ENCODE measurements at regions not wholly inside any gene's neighbourhood (a gene's known extent, or its start where the extent isn't known, plus 50 kb on each side); places are given as distances from the start of the nearest gene placed in this dataset.

GRCh38 chr3:72255191-72255590 is 470.2 kb upstream of the PROK2 start:
- no peaks in the 10 kb centered on the region for H3K79me2 ChIP-seq (ENCODE audit: insufficient read depth)
- WGBS (ENCODE audit: low lambda C conversion rate): 19% methylated on average over 2 of the region's 2 CpGs
- no peak overlapping the region for H3K9ac ChIP-seq
- TF ChIP-seq RXRA (IDR thresholded peaks at IDR 0.05; ENCODE audit: borderline replicate concordance, low read depth) (no peak), ELF1 (IDR thresholded peaks at IDR 0.05) (no peak), USF2 (IDR thresholded peaks at IDR 0.05; ENCODE audit: borderline replicate concordance, low read depth, low read length) (no peak), JUND (IDR thresholded peaks at IDR 0.05) (no peak), FOSL2 (IDR thresholded peaks at IDR 0.05; ENCODE audit: borderline replicate concordance, low read depth) (no peak), MXI1 (IDR thresholded peaks at IDR 0.05; ENCODE audit: low read depth, low read length) (no peak), USF1 (IDR thresholded peaks at IDR 0.05; ENCODE audit: borderline replicate concordance, low read depth) (no peak), NRF1 (IDR thresholded peaks at IDR 0.05; ENCODE audit: low read depth, low read length) (no peak), EZH2phosphoT487 (IDR thresholded peaks at IDR 0.05; ENCODE audit: borderline replicate concordance, low read depth) (no peak), EP300 (IDR thresholded peaks at IDR 0.05; ENCODE audit: borderline replicate concordance in 1 of 2, low read depth in 1 of 2, low read length in 1 of 2) (no peak), MAX (IDR thresholded peaks at IDR 0.05; ENCODE audit: low read depth) (no peak), CHD2 (IDR thresholded peaks at IDR 0.05; ENCODE audit: low read length, partially characterized antibody) (no peak), MEF2A (IDR thresholded peaks at IDR 0.05; ENCODE audit: borderline replicate concordance, low read depth) (no peak), CTCF (IDR thresholded peaks at IDR 0.05) (no peak), FOXM1 (IDR thresholded peaks at IDR 0.05; ENCODE audit: low read depth) (no peak), TCF12 (IDR thresholded peaks at IDR 0.05) (no peak), NFIC (IDR thresholded peaks at IDR 0.05; ENCODE audit: borderline replicate concordance) (no peak), TEAD4 (IDR thresholded peaks at IDR 0.05; ENCODE audit: borderline replicate concordance, insufficient read depth) (no peak)
- POLR2A ChIA-PET: no interaction called here
- no peaks in the 10 kb centered on the region for H3K36me3 ChIP-seq (replicated peaks in 1 of 2; ENCODE audit: control insufficient read depth in 1 of 2, insufficient read depth in 2 of 2, low read length in 1 of 2)
- peaks cover 0 to 23% of the 10 kb centered on the region in 2 experiments; a peak in 3 of 4 replicates for H3K4me1 ChIP-seq (ENCODE audit: control insufficient read depth in 1 of 2, insufficient read depth in 2 of 2, low read depth in 1 of 2, low read length in 1 of 2)
- no peaks in the 10 kb centered on the region for H3F3A ChIP-seq (replicated peaks; ENCODE audit: insufficient read depth)
- no peak overlapping the region for H3K4me3 ChIP-seq (ENCODE audit: low read depth in 2 of 2, low read length in 1 of 2)
- no peak overlapping the region for H2AFZ ChIP-seq (ENCODE audit: low read depth)
- DNase-seq: peak; percentile 27
- peaks cover 4% of the 10 kb centered on the region; the same call in 1 of the 2 replicates for H3K27me3 ChIP-seq (ENCODE audit: insufficient read depth)
- H3K4me2 ChIP-seq: no peak overlapping the region
- CTCF ChIA-PET: interaction anchor here (1.0 to 2.6 kb wide), 6 partner anchors 9 to 68 kb away, joined by 3 to 7 read pairs (median 4); no protein-coding TSS in a partner anchor
- no peaks in the 10 kb centered on the region for H3K9me3 ChIP-seq
- no peaks in the 10 kb centered on the region for H3K9me2 ChIP-seq
- no peaks in the 10 kb centered on the region for H4K20me1 ChIP-seq (ENCODE audit: insufficient read depth)
- H3K27ac ChIP-seq (ENCODE audit: low read depth in 2 of 2, low read length in 1 of 2): peak overlapping the region in 1 of 2 experiments; percentile 74; a peak in 2 of 4 replicates
